Stomach smooth muscle (tissue), 2 donors: ENCODE measurements at regions not wholly inside any gene's neighbourhood (a gene's known extent, or its start where the extent isn't known, plus 50 kb on each side); places are given as distances from the start of the nearest gene placed in this dataset.

Experiments used
- H3K27ac ChIP-seq: one replicate; pipeline ENCODE4 v1.7.0; 2013; ENCODE audit warnings: mild to moderate bottlenecking, low read length, inconsistent platforms
- H3K27me3 ChIP-seq, 2 donors: one replicate each; pipeline ENCODE4 v1.7.0; 2013; ENCODE audit warnings: low read length in 2 of 2; ENCODE audit not compliant: insufficient read depth in 2 of 2, control insufficient read depth in 1 of 2
- H3K36me3 ChIP-seq, 2 donors: one replicate each; pipeline ENCODE4 v1.7.0; 2013; ENCODE audit warnings: low read length in 2 of 2; ENCODE audit not compliant: control insufficient read depth in 2 of 2, insufficient read depth in 2 of 2
- H3K4me1 ChIP-seq: one replicate; pipeline ENCODE4 v1.7.0; 2013; ENCODE audit warnings: low read length; ENCODE audit not compliant: control insufficient read depth, insufficient read depth
- H3K4me3 ChIP-seq, 2 donors: one replicate each; pipeline ENCODE4 v1.7.0; 2013; ENCODE audit warnings: low read length in 2 of 2
- H3K9ac ChIP-seq, 2 donors: one replicate each; pipeline ENCODE4 v1.7.0; 2013; ENCODE audit warnings: low read length in 2 of 2, mild to moderate bottlenecking in 1 of 2
- H3K9me3 ChIP-seq, 2 donors: one replicate each; pipeline ENCODE4 v1.7.0; 2013; ENCODE audit warnings: low read length in 2 of 2; ENCODE audit not compliant: control insufficient read depth in 2 of 2
- donor health status: healthy.
- donor health status: Pancreatic carcinoma.

GRCh38 chr12:91630596-91631293 lies 448.1 kb upstream of the DCN start:
- Histone ChIP-seq H3K4me3 (no peak overlapping the region), H3K4me1 (no peaks in the 10 kb centered on the region)

GRCh38 chr12:91630083-91630482 lies 447.5 kb upstream of the DCN start:
- H3K27ac ChIP-seq = no peak overlapping the region
- H3K4me3 ChIP-seq = no peak overlapping the region
- no peaks in the 10 kb centered on the region for H3K36me3 ChIP-seq
- H3K9me3 ChIP-seq = no peaks in the 10 kb centered on the region
- no peaks in the 10 kb centered on the region for H3K27me3 ChIP-seq
- H3K4me1 ChIP-seq = no peaks in the 10 kb centered on the region
- no peak overlapping the region for H3K9ac ChIP-seq

More at GRCh38 chr12:91630596-91631293, 448.1 kb upstream of the DCN start:
- no peaks in the 10 kb centered on the region for H3K27me3 ChIP-seq
- H3K36me3 ChIP-seq = no peaks in the 10 kb centered on the region
- no peaks in the 10 kb centered on the region for H3K9me3 ChIP-seq
- H3K9ac ChIP-seq = no peak overlapping the region
- H3K27ac ChIP-seq = no peak overlapping the region

GRCh38 chr12:91629440-91629839 lies 446.8 kb upstream of the DCN start:
- Histone ChIP-seq H3K27ac (no peak overlapping the region), H3K4me1 (no peaks in the 10 kb centered on the region), H3K36me3 (no peaks in the 10 kb centered on the region), H3K27me3 (no peaks in the 10 kb centered on the region), H3K9me3 (no peaks in the 10 kb centered on the region), H3K4me3 (no peak overlapping the region), H3K9ac (no peak overlapping the region)

- H3K27me3 ChIP-seq = no peaks in the 10 kb centered on the region
- no peaks in the 10 kb centered on the region for H3K9me3 ChIP-seq
- H3K27ac ChIP-seq = no peak overlapping the region
- no peaks in the 10 kb centered on the region for H3K4me1 ChIP-seq
- no peak overlapping the region for H3K9ac ChIP-seq
- H3K36me3 ChIP-seq = no peaks in the 10 kb centered on the region
- H3K4me3 ChIP-seq = no peak overlapping the region
Measured at GRCh38 chr12:91628656-91629055, 446.0 kb upstream of the DCN start.

GRCh38 chr12:91627225-91627624 lies 444.6 kb upstream of the DCN start:
- no peaks in the 10 kb centered on the region for H3K36me3 ChIP-seq
- H3K4me3 ChIP-seq = no peak overlapping the region
- no peaks in the 10 kb centered on the region for H3K27me3 ChIP-seq
- no peak overlapping the region for H3K27ac ChIP-seq
- no peak overlapping the region for H3K9ac ChIP-seq
- no peaks in the 10 kb centered on the region for H3K9me3 ChIP-seq
- H3K4me1 ChIP-seq = no peaks in the 10 kb centered on the region

GRCh38 chr12:91622981-91623380 lies 440.4 kb upstream of the DCN start:
- Histone ChIP-seq H3K9ac (no peak overlapping the region), H3K4me3 (no peak overlapping the region), H3K36me3 (no peaks in the 10 kb centered on the region), H3K27ac (no peak overlapping the region), H3K9me3 (no peaks in the 10 kb centered on the region), H3K27me3 (no peaks in the 10 kb centered on the region), H3K4me1 (no peaks in the 10 kb centered on the region)

- Histone ChIP-seq H3K9me3 (no peaks in the 10 kb centered on the region), H3K27me3 (no peaks in the 10 kb centered on the region), H3K9ac (no peak overlapping the region), H3K27ac (no peak overlapping the region), H3K4me3 (no peak overlapping the region), H3K36me3 (no peaks in the 10 kb centered on the region), H3K4me1 (no peaks in the 10 kb centered on the region)
Measured at GRCh38 chr12:91622037-91622436, 439.4 kb upstream of the DCN start.

GRCh38 chr12:91620992-91621391 lies 438.4 kb upstream of the DCN start:
- Histone ChIP-seq H3K4me3 (no peak overlapping the region), H3K9ac (no peak overlapping the region), H3K27me3 (no peaks in the 10 kb centered on the region), H3K27ac (no peak overlapping the region), H3K36me3 (no peaks in the 10 kb centered on the region), H3K9me3 (no peaks in the 10 kb centered on the region), H3K4me1 (no peaks in the 10 kb centered on the region)

GRCh38 chr12:91620422-91620821 lies 437.8 kb upstream of the DCN start:
- Histone ChIP-seq H3K9ac (no peak overlapping the region), H3K4me3 (no peak overlapping the region), H3K36me3 (no peaks in the 10 kb centered on the region), H3K9me3 (no peaks in the 10 kb centered on the region), H3K27ac (no peak overlapping the region), H3K4me1 (no peaks in the 10 kb centered on the region), H3K27me3 (no peaks in the 10 kb centered on the region)

- no peaks in the 10 kb centered on the region for H3K4me1 ChIP-seq
- H3K9ac ChIP-seq = no peak overlapping the region
- H3K9me3 ChIP-seq = no peaks in the 10 kb centered on the region
- no peak overlapping the region for H3K27ac ChIP-seq
- no peaks in the 10 kb centered on the region for H3K36me3 ChIP-seq
- no peak overlapping the region for H3K4me3 ChIP-seq
- no peaks in the 10 kb centered on the region for H3K27me3 ChIP-seq
Measured at GRCh38 chr12:91618281-91618680, 435.7 kb upstream of the DCN start.

- Histone ChIP-seq H3K4me3 (no peak overlapping the region), H3K27me3 (no peaks in the 10 kb centered on the region), H3K9me3 (no peaks in the 10 kb centered on the region), H3K27ac (no peak overlapping the region), H3K4me1 (no peaks in the 10 kb centered on the region), H3K9ac (no peak overlapping the region), H3K36me3 (no peaks in the 10 kb centered on the region)
Measured at GRCh38 chr12:91617818-91618217, 435.2 kb upstream of the DCN start.
